ENCODE measurements at regions not wholly inside any gene's neighbourhood (a gene's known extent, or its start where the extent isn't known, plus 50 kb on each side); places are given as distances from the start of the nearest gene placed in this dataset.

DNA sequence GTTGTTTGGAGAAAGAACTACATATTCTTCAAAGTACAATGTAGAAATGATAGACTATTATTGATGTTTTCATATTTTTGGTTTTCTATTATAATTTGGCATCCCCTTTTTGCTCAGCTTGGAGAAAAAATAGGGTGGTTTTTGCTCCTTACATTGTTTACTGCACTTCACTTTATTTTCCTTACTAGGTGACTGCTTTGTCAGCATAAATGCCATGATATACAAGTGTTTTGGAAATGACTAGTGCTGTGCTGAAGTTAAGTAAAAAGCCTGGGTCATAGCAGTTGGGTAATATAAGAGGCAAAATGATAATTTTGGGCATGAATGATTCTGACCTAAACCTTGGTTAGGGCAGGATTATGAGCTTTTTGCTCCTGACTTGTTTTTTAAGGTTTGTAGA is 250.9 kb downstream of the KCNS3 start:
- TF ChIP-seq CTCF (IDR thresholded peaks at IDR 0.05) (no peak), POLR2A (IDR thresholded peaks at IDR 0.05) (no peak)
